Femur (tissue), 1 donor: ENCODE measurements at regions not wholly inside any gene's neighbourhood (a gene's known extent, or its start where the extent isn't known, plus 50 kb on each side); places are given as distances from the start of the nearest gene placed in this dataset.

ENCODE experiments used
- DNase-seq: peaks from one replicate; pipeline ENCODE4 v3.0.0-alpha.2; 2017

- DNase-seq: no peak
Observed at GRCh38 chr2:5374762-5375161, 317.4 kb upstream of the SOX11 start.

DNA sequence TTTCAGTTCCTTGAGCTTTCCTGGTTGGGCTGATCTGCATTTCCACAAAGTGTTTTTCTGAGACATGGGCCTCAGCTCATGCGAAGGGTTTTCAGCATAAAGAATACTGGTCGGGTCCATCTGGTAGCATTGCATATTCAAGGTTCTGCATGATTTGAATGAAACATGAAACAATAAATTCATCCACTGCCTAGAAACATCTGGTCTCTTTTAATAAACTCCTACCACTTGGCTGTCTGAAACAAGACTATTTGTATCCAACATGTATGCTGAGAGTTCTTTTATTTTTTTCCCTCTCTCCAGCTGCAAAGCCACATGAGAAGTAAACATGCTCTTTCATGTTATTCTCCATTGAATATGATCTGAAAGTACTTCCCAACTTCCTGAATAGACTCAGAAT lies 314.9 kb upstream of the SOX11 start:
- DNase-seq: no peak

DNA sequence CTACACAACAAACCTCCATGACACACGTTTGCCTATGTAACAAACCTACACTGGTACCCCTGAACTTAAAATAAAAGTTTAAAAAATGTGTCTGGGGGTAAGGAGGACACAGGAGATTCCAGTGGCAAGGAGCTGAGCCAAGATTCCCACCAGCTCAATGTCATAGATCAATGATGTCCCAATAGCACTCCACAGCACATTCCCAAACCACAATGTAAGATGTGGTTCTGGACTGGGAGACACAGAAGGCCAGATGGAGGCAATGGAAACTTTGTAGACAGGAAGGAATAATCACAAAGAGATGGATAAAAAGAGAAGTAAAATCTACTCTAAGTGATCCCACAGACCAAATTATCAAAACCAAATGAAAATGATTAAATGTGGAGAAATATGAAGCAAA lies 312.4 kb upstream of the SOX11 start:
- DNase-seq: no peak

- no peak for DNase-seq
Observed at GRCh38 chr2:5385596-5385995, 306.6 kb upstream of the SOX11 start.

- no peak for DNase-seq
Observed at GRCh38 chr2:5387406-5387805, 304.8 kb upstream of the SOX11 start.

GRCh38 chr2:5389740-5390139 lies 302.4 kb upstream of the SOX11 start:
- no peak for DNase-seq

DNA sequence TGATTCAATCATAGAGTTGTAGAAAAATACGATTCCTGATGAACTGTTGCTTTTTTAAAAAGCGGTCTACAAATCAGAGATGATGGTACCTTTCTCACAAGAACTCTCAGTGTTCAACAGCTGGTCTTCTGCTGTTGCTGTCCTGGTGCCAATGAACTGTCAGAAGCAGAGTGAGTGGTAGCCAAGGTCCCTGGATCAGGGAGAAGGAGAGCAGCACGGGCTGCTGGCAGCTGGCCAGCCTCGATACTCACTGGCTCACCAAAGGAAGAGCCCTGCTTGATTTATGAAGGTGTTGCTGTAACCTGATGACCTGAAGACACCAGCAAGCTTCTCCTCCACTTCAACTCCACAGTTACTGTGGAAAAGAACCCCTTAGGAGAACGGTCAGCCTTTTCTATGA lies 300.8 kb upstream of the SOX11 start:
- peak; percentile 59 for DNase-seq

DNA sequence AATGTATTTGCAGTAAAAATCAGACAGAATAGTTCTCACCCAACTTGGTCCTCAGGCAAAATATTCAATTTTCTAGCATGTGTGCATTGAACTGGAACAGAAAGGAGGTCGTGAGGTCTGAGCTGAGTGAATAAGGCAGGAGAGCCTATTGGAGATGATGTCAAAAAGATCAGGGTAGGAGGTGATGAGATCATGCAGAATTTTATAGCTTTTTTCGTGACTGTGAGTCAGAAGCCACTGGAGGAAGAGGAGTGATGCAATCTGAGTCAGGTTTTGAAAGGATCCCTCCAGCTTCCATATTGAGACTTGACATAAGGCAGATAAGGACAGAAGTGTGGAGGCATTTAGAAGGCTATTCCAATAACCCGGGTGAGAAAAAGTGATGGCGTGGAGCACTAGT lies 299.5 kb upstream of the SOX11 start:
- DNase-seq: no peak

DNA sequence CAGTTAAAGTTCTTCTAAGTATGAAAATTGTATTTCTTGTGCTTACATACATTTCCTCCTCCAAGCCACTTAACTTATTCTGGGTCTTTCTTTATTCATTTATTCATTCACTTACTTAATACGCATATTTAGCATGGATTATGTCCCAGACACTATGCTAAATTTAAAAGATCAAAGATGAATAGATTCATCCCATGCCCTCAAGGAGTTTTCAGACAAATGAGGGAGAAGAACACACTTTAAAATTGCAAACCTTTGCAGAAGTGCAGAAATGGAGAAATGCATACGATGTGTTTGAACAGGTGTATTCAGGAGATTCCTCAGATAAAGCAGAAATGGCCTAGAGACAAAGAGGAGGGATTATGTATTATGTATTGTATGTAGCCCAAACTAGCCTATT lies 298.7 kb upstream of the SOX11 start:
- DNase-seq: no peak

GRCh38 chr2:5394223-5394622 lies 298.0 kb upstream of the SOX11 start:
- DNase-seq: no peak

GRCh38 chr2:5401115-5401657 lies 291.0 kb upstream of the SOX11 start:
- DNase-seq: no peak

- DNase-seq: no peak
Observed at GRCh38 chr2:5403392-5403791, 288.8 kb upstream of the SOX11 start.

DNA sequence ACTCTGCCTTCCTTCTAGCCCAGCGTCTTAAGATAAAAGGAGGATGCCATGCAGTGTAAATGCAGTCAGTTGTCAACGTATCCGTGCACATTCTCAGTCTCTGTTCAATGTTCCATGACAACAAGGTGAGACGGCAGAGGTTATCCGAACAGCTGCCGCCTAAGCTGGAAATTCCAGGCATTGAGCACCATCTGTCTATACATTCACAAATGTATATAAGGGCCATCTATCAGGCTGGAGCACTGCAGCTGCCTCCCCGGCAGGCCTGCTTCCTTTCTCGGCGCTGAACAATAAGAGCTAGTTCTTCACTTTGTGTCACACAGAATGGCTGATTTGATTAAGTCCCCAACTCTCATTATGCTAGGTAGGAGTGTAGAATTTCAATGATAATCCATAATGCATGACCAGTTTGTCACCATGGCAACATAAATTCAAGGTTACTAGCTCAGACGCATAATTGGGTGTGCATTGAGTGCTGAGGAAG lies 282.2 kb upstream of the SOX11 start:
- DNase-seq: no peak

DNA sequence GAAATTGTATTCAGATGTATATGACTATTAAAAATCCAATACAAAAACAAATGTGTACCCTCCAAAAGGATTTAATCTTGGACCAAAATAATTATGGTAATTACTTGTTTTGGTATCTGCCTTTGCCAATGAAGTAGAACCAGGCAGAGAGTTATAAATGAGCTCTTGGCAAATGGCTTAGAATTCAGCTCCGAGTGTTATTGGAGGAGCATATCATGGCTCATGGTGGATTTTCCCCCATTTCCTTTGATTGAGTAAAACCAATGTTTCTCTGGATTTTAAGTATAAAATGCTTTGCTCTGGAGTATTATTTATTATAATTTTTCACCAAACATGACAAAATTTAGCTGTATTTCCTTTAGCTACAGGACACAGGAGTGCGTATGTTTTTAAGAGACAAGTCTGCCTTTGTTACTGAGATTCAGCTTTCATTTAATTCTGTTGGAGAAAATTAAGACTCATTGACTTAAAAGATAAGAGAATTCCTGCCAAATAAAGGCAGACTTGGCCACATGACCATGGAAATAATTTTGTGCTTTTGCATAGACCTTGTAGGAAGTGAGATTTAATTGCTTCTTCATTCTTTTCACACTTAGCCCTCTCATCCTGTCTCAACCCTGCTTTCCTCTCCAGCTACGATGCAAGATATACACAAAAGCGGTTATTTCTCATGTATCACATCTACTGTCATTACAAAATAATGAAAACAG lies 281.0 kb upstream of the SOX11 start:
- no peak for DNase-seq

DNA sequence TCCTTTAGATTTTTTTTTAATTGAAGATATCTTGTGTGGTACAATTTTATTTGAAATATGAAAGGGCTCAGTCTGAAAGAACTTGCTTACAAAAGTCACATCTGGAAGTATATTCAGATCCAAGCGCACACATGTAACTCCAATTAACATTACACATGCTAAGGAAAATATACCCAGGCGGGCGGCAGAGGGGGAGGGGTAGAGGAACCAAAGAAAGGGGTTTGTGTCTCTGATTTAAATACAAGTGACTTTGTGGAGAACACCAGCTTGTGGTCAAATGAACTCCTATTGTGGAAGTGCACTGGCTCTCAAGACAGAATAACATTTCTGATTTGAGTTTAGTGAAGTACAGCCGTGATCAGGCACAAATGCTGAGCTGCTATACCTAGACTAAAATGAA lies 280.2 kb upstream of the SOX11 start:
- DNase-seq: peak; percentile 24

GRCh38 chr2:5433855-5434254 lies 258.3 kb upstream of the SOX11 start:
- no peak for DNase-seq

DNA sequence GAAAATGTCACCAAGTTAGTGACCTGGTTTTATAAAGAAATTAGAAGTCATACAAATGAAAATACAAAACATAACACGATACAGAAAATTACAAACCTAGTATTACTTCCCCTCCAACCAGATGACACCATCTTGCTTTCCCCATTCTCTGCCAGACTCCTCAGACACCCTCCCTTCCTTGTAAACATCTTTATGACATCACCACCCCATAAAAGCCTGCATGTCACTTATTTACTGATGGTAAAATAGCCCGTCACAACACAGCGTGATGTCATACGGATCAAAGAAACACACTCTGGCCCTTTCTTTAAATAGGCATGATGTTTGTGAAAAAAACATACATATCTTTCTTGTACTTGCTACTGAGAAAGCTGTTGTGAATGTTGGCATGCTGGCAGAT lies 254.8 kb upstream of the SOX11 start:
- no peak for DNase-seq

GRCh38 chr2:5440174-5440573 lies 252.0 kb upstream of the SOX11 start:
- no peak for DNase-seq

- DNase-seq: no peak
Observed at GRCh38 chr2:5442736-5443135, 249.4 kb upstream of the SOX11 start.

DNA sequence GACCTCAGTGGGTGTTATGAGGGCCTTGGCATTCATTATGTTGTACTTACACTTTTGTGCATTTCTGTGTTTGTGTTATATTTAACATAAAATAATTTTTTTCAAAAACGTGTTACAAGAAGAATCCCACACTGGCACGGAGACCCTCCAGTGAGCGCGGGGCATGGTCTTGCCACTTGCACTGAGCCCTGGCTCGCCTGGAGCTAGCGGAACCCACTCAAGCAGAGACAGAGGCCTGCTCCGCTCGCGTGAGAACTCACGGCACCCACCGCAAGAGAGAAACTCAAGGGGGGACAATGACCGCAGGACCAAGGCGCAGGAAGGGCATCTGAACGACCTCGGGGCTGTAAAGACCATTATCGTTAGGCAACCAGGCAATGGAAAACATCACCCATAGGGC lies 248.0 kb upstream of the SOX11 start:
- no peak for DNase-seq

DNA sequence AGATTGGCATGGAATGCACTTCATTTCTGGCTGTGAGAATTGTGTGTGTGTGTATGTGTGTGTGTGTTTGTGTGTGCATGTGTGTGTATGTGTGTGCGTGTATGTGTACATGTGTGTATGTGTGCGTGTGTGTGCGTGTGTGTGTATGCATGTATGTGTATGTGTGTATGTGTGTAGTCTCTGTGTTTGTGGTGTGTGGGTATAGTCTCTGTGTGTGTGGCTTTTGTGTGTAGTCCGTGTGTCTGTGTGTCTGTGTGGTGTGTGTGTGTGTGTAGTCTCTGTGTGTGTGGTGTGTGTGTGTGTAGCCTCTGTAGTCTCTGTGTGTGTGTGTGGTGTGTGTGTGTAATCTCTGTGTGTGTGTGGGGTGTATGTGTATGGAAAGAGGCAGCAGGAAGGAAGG lies 247.3 kb upstream of the SOX11 start:
- no peak for DNase-seq

GRCh38 chr2:5449867-5450266 lies 242.3 kb upstream of the SOX11 start:
- DNase-seq: no peak

DNA sequence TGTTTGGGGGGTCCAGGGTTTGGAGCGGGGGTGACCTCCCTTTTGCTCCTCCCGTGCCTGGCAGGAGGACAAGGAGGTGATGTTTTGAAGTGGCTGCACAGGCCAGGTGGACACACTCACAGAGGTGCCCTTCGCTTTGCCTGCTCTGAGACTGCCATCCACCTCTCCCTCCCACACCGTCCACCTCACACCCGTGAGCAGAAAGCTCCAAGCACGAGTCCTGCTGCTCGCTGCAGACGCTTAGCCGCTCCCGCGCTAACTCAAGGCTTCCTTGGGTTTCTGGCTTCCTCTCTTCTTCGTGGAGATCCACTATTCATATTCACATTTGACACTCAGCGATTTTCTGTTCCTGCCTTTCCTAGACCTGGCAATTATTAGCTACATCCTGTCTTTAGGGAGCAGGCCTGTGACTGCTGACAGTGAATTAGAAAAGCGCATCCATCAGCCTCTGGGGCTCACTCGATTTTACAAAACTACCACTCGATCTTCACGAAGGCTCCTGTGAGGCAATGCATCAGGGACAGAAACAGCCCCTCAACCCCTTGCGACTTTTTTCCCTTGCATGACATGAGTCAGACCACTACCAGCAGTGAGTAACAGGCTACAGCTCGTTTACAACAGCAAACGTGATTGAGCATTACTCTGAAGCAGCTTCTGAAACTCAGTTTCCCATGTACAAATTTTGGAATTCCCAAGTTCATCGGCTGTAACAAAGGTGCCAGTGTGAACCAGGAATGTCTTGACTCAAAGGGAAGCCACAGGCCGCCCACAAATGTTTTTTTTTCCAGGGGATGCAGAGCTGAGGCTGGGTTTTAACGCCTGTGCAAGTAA lies 238.7 kb upstream of the SOX11 start:
- DNase-seq: peak; percentile 28

GRCh38 chr2:5454051-5454390 lies 238.2 kb upstream of the SOX11 start:
- DNase-seq: no peak
